Gastroesophageal sphincter (tissue), 4 donors: ENCODE measurements at regions not wholly inside any gene's neighbourhood (a gene's known extent, or its start where the extent isn't known, plus 50 kb on each side); places are given as distances from the start of the nearest gene placed in this dataset.

Experiments used
- ATAC-seq: fragments of 150-250 bp; one replicate; pipeline ENCODE4 v1.9.1; 2016; ENCODE audit warnings: mild to moderate bottlenecking, moderate library complexity
- H3K27ac ChIP-seq, 4 donors: fragments of 200-600 bp; sonication (generic) in 3 of 4; 1 replicate in 3 of 4; 2 replicates in 1 of 4; pipeline ENCODE4 v1.5.1; 2016 to 2019
- H3K27me3 ChIP-seq: fragments of 200-600 bp; sonication (generic); one replicate; pipeline ENCODE4 v1.5.1; 2019
- H3K36me3 ChIP-seq, 2 donors: fragments of 200-600 bp; sonication (generic); one replicate each; pipeline ENCODE4 v1.5.1; 2019; ENCODE audit warnings: control low read depth in 1 of 2
- H3K4me1 ChIP-seq, 3 donors: fragments of 200-600 bp; sonication (generic); 1 replicate in 2 of 3; 2 replicates in 1 of 3; pipeline ENCODE4 v1.5.1; 2016 to 2019; ENCODE audit warnings: control low read depth in 2 of 3
- H3K4me3 ChIP-seq, 2 donors: fragments of 200-600 bp; sonication (generic); one replicate each; pipeline ENCODE4 v1.5.1; 2019; ENCODE audit warnings: mild to moderate bottlenecking in 1 of 2, moderate library complexity in 1 of 2
- H3K9me3 ChIP-seq, 3 donors: fragments of 200-600 bp; sonication (generic); one replicate each; pipeline ENCODE4 v1.5.1; 2017 to 2019; ENCODE audit warnings: control low read depth in 2 of 3
- EP300 ChIP-seq: sonication (generic); formaldehyde crosslinking; IDR thresholded peaks from one replicate; pipeline ENCODE4 v1.6.1; 2017; ENCODE audit warnings: antibody characterized with exemption, mild to moderate bottlenecking
- POLR2A ChIP-seq, 2 donors: fragments of 450-650 bp; IDR thresholded peaks; one replicate each; pipeline ENCODE4 v1.6.1; 2017; ENCODE audit warnings: antibody characterized with exemption in 2 of 2, mild to moderate bottlenecking in 2 of 2, moderate library complexity in 1 of 2
- POLR2AphosphoS5 ChIP-seq: sonication (generic); formaldehyde crosslinking; IDR thresholded peaks from one replicate; pipeline ENCODE4 v1.6.1; 2017; ENCODE audit warnings: antibody characterized with exemption
- WGBS, 2 donors: methylation state at CpG; one replicate each; pipeline ENCODE4 v1.1.5; 2018; ENCODE audit warnings: low coverage in 1 of 2; 5-methylcytosine and 5-hydroxymethylcytosine counted together
- TF ChIP-seq, protein P1 (sequence below), 4 experiments: fragments of 200-600 bp in 2 of 4; fragments of 450-650 bp in 2 of 4; sonication (generic) in 1 of 4; IDR thresholded peaks; one replicate each; pipeline ENCODE4 v1.5.1; 2017 to 2019; ENCODE audit warnings: antibody characterized with exemption in 4 of 4, mild to moderate bottlenecking in 2 of 4, moderate library complexity in 2 of 4

DNA sequence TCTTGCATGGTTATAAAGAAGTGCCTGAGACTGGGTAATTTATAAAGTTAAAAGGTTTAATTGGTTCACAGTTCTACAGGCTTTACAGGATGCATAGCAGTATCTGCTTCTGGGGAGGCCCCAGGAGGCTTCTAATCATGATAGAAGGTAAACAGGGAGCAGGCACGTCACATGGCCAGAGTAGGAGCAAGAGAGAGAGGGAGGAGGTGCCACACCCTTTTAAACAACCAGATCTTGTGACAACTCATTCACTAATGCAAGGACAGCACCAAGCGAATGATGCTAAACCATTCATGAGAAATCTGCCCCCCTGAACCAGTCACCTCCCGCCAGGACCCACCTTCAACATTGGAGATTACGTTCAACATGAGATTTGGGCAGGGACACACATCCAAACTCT, 141.1 kb downstream of the EN1 start:
- peaks cover 20% of the 10 kb centered on the region for H3K27me3 ChIP-seq
- TF ChIP-seq EP300 (no peak), POLR2AphosphoS5 (no peak), POLR2A (IDR thresholded peaks at IDR 0.05) (no peak)
- TF ChIP-seq, protein P1, sequence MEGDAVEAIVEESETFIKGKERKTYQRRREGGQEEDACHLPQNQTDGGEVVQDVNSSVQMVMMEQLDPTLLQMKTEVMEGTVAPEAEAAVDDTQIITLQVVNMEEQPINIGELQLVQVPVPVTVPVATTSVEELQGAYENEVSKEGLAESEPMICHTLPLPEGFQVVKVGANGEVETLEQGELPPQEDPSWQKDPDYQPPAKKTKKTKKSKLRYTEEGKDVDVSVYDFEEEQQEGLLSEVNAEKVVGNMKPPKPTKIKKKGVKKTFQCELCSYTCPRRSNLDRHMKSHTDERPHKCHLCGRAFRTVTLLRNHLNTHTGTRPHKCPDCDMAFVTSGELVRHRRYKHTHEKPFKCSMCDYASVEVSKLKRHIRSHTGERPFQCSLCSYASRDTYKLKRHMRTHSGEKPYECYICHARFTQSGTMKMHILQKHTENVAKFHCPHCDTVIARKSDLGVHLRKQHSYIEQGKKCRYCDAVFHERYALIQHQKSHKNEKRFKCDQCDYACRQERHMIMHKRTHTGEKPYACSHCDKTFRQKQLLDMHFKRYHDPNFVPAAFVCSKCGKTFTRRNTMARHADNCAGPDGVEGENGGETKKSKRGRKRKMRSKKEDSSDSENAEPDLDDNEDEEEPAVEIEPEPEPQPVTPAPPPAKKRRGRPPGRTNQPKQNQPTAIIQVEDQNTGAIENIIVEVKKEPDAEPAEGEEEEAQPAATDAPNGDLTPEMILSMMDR (IDR thresholded peaks at IDR 0.05) = no peak
- H3K4me3 ChIP-seq = no peak overlapping the region
- WGBS, 2 donors = 69 to 74% methylated on average over 3 to 4 of the region's 4 CpGs
- H3K4me1 ChIP-seq = no peaks in the 10 kb centered on the region
- no peak for ATAC-seq
- peaks cover 0 to 6% (median 0%) of the 10 kb centered on the region in 3 donors for H3K9me3 ChIP-seq
- H3K36me3 ChIP-seq = no peaks in the 10 kb centered on the region
- no peak overlapping the region for H3K27ac ChIP-seq

DNA sequence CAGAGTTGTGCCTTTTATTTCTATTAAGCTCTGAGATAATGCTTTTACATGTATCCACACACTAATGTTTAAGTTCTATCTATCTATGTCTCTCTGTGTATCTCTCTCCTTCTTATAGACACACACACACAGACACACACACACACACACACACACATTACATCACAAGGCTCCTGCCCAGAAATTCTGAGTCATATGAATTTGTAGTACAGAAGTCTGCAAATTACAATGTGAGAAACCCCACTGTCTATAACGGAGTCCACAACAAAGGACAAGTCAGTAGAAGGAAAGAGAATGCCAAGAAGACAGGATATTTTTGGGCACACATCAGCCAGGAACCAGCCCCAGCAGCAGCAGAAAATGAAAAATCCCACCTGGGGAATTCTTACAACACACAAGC, 142.4 kb downstream of the EN1 start:
- Histone ChIP-seq H3K27me3 (peaks cover 20% of the 10 kb centered on the region), H3K4me3 (no peak overlapping the region), H3K9me3 (peaks cover 0 to 10% (median 0%) of the 10 kb centered on the region in 3 donors), H3K4me1 (no peaks in the 10 kb centered on the region), H3K36me3 (no peaks in the 10 kb centered on the region), H3K27ac (no peak overlapping the region)
- WGBS, 2 donors = 40% methylated on average over 1 of the region's 1 CpG; no CpG with 5 or more reads in 1 of the 2 donors
- ATAC-seq = no peak
- TF ChIP-seq, protein P1 (IDR thresholded peaks at IDR 0.05) = no peak
- TF ChIP-seq EP300 (no peak), POLR2AphosphoS5 (no peak), POLR2A (IDR thresholded peaks at IDR 0.05) (no peak)

DNA sequence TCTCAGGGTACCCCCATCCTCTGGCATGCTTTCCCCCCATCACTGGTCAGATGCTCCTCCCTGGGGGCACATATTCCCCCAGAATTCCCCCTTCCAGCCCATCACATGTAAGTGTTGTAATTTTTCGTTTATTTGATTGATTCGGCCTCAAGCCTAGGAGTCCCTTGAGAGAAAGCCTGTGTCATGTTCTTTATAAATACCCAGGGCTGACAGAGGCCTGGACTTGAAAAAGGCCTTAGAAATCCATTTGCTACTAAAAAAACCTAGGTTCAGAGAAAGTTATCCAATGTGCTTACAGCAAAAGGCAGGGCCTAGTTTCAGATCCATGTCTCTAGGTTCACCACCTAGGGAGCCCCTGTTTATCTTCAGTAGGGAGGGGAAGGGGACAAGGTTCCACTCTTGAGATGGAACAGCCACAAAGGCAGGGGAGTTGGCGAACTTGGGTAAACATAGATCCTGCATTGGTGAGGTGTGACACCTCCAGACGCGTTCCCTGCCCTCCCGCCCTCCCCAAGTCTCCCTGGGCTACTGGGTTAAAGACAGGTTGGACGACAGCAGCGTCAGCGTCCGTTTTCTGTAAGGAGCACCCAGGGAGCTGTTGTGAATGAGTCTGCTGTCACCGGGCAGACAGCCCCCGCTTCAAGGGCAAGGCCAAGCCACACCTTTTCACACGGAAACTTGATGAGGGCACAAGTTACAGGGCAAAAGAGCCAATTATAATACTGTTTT, 147.8 kb downstream of the EN1 start:
- Histone ChIP-seq H3K9me3 (peaks cover 0 to 14% (median 0%) of the 10 kb centered on the region in 3 donors), H3K27me3 (peaks cover 3% of the 10 kb centered on the region), H3K4me3 (no peak overlapping the region), H3K27ac (no peak overlapping the region), H3K36me3 (no peaks in the 10 kb centered on the region), H3K4me1 (no peaks in the 10 kb centered on the region)
- no peak for TF ChIP-seq POLR2A (IDR thresholded peaks at IDR 0.05)
- TF ChIP-seq POLR2AphosphoS5 = no peak
- TF ChIP-seq, protein P1 (IDR thresholded peaks at IDR 0.05) = no peak
- no peak for TF ChIP-seq EP300
- WGBS, 2 donors = 79% methylated on average over 3 of the region's 13 CpGs; no CpG with 5 or more reads in 1 of the 2 donors
- ATAC-seq = no peak

DNA sequence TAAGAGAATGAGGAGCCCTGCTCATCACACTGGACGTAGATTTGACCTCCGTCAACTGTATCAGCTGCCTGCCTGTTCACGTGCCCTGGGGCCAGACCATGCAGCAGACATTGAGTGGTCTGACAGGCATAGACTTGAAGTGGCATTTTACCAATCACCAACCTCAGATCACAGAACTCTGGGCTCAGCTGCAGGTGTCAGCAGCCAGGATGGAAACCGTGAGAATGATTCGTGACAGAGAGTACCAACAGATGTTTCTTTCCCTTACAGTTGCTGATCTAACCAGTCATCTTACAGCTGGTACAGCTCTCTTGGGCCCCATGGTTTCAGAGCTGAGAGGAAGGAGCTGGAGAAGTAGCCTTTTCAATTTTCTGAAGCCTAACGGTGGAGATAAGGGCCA, 148.9 kb downstream of the EN1 start:
- Histone ChIP-seq H3K4me3 (no peak overlapping the region), H3K9me3 (peaks cover 0 to 14% (median 0%) of the 10 kb centered on the region in 3 donors), H3K4me1 (no peaks in the 10 kb centered on the region), H3K27me3 (peaks cover 3% of the 10 kb centered on the region), H3K27ac (no peak overlapping the region), H3K36me3 (no peaks in the 10 kb centered on the region)
- WGBS, 2 donors = 73 to 88% methylated on average over 2 to 3 of the region's 6 CpGs
- TF ChIP-seq POLR2A (IDR thresholded peaks at IDR 0.05) = no peak
- ATAC-seq = no peak

DNA sequence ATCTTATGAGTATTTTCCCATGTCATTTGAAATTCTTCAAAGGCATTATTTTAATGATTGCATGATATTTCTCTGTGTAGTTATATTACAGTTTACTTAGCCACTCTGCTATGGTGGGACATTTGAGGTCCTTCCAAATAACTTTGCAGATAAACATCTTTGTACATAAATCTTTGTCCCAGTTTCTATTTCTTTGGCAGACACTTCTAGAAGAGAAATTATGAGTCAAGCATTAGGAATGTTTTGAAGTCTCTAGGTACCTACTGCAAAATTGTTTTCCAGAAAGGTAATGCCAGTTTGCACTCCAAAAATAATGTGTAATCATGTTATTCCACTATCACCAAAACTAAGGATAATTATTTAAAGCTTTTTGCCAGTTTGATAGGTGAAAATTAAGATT, 149.7 kb downstream of the EN1 start:
- no peak for ATAC-seq
- no peaks in the 10 kb centered on the region for H3K36me3 ChIP-seq
- H3K4me3 ChIP-seq = no peak overlapping the region
- H3K27ac ChIP-seq = no peak overlapping the region
- TF ChIP-seq POLR2A (IDR thresholded peaks at IDR 0.05) (no peak), EP300 (no peak), POLR2AphosphoS5 (no peak)
- TF ChIP-seq, protein P1 (IDR thresholded peaks at IDR 0.05) = no peak
- H3K9me3 ChIP-seq = peaks cover 0 to 14% (median 0%) of the 10 kb centered on the region in 3 donors
- no peaks in the 10 kb centered on the region for H3K4me1 ChIP-seq
- H3K27me3 ChIP-seq = peaks cover 3% of the 10 kb centered on the region
